GM12878 (cell line): ENCODE measurements at regions not wholly inside any gene's neighbourhood (a gene's known extent, or its start where the extent isn't known, plus 50 kb on each side); places are given as distances from the start of the nearest gene placed in this dataset.

ENCODE experiments used
- CREB1 ChIP-seq: IDR thresholded peaks from 2 replicates; pipeline ENCODE4 v1.6.1; 2012; ENCODE audit warnings: low read depth, mild to moderate bottlenecking, inconsistent platforms
- FOXM1 ChIP-seq: IDR thresholded peaks from 2 replicates; pipeline ENCODE4 v1.6.1; 2012; ENCODE audit warnings: low read depth, mild to moderate bottlenecking, inconsistent platforms, low read length, moderate library complexity
- IKZF2 ChIP-seq, 2 experiments: fragments of 450-650 bp; IDR thresholded peaks; 2 replicates each; pipeline ENCODE4 v1.6.1; 2017; ENCODE audit warnings: mild to moderate bottlenecking in 2 of 2, moderate library complexity in 2 of 2
- JUND ChIP-seq: IDR thresholded peaks from 2 replicates; pipeline ENCODE4 v1.6.1; 2012; ENCODE audit warnings: low read depth, mild to moderate bottlenecking, low read length, improper control_type of control experiment, moderate library complexity
- NFIC ChIP-seq: IDR thresholded peaks from 2 replicates; pipeline ENCODE4 v1.6.1; 2012; ENCODE audit warnings: low read depth, mild to moderate bottlenecking, inconsistent platforms, low read length, moderate library complexity
- POLR2A ChIP-seq: IDR thresholded peaks from 2 replicates; pipeline ENCODE4 v1.6.1; 2011; ENCODE audit warnings: low read depth, mild to moderate bottlenecking, low read length
- POLR2AphosphoS5 ChIP-seq: IDR thresholded peaks from 2 replicates; pipeline ENCODE4 v1.6.1; 2011; ENCODE audit warnings: mild to moderate bottlenecking, low read length, inconsistent platforms
- RAD21 ChIP-seq: IDR thresholded peaks from 2 replicates; pipeline ENCODE4 v1.6.1; 2011; ENCODE audit warnings: mild to moderate bottlenecking, low read depth, low read length, moderate library complexity; ENCODE audit not compliant: insufficient read depth
- YY1 ChIP-seq: IDR thresholded peaks from 2 replicates; pipeline ENCODE4 v1.6.1; 2011; ENCODE audit warnings: low read depth, mild to moderate bottlenecking, low read length
- ZBED1 ChIP-seq: IDR thresholded peaks from 2 replicates; pipeline ENCODE4 v1.6.1; 2016; ENCODE audit warnings: borderline replicate concordance
- TF ChIP-seq, protein P1 (sequence below), 3 experiments: IDR thresholded peaks in 2 of 3; conservative IDR thresholded peaks in 1 of 3; 2 replicates each; pipeline ENCODE4 v1.5.1; 2011; ENCODE audit warnings: low read depth in 3 of 3, low read length in 3 of 3, mild to moderate bottlenecking in 3 of 3, control low read depth in 2 of 3, moderate library complexity in 2 of 3, inconsistent platforms in 1 of 3, mixed read lengths in 1 of 3; ENCODE audit not compliant: control insufficient read depth in 2 of 3, insufficient read depth in 1 of 3; ENCODE audit errors: extremely low read depth in 1 of 3
- TF ChIP-seq, protein P2 (sequence below): IDR thresholded peaks from 2 replicates; pipeline ENCODE4 v1.6.1; 2012; ENCODE audit warnings: low read depth, low read length, improper control_type of control experiment
- TF ChIP-seq, protein P3 (sequence below): IDR thresholded peaks from 2 replicates; pipeline ENCODE4 v1.6.1; 2012; ENCODE audit warnings: mild to moderate bottlenecking, low read depth, low read length

DNA sequence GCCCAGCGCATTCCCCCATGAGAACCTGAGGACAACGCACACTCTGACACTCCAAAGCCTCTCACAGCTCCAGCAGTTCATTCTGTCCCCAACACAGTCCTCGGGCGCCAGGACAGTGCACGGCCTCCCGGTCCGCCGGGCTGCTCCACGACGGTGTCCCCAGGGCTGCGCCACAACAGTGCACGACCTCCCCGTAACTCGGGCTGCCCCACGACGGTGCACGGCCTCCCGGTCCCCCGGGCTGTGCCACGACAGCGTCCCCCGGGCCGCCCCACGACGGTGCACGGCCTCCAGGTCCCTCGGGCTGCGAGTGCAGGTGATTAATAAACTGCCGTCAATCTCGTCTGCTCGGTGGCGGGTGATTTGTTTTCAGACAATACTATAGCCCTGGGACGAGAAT is 585.1 kb upstream of the FRG1 start:
- TF ChIP-seq, protein P1, sequence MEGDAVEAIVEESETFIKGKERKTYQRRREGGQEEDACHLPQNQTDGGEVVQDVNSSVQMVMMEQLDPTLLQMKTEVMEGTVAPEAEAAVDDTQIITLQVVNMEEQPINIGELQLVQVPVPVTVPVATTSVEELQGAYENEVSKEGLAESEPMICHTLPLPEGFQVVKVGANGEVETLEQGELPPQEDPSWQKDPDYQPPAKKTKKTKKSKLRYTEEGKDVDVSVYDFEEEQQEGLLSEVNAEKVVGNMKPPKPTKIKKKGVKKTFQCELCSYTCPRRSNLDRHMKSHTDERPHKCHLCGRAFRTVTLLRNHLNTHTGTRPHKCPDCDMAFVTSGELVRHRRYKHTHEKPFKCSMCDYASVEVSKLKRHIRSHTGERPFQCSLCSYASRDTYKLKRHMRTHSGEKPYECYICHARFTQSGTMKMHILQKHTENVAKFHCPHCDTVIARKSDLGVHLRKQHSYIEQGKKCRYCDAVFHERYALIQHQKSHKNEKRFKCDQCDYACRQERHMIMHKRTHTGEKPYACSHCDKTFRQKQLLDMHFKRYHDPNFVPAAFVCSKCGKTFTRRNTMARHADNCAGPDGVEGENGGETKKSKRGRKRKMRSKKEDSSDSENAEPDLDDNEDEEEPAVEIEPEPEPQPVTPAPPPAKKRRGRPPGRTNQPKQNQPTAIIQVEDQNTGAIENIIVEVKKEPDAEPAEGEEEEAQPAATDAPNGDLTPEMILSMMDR (IDR thresholded peaks at IDR 0.05 in 2 of 3, conservative IDR thresholded peaks at IDR 0.05 in 1 of 3; ENCODE audit: control insufficient read depth in 2 of 3, extremely low read depth in 1 of 3, insufficient read depth in 1 of 3, low read depth in 3 of 3, low read length in 3 of 3) = no peak
- no peak for TF ChIP-seq YY1
- no peak for TF ChIP-seq POLR2A
- TF ChIP-seq CREB1 = no peak
- TF ChIP-seq POLR2AphosphoS5 = no peak
- TF ChIP-seq NFIC = no peak
- TF ChIP-seq, protein P2, sequence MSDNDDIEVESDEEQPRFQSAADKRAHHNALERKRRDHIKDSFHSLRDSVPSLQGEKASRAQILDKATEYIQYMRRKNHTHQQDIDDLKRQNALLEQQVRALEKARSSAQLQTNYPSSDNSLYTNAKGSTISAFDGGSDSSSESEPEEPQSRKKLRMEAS = no peak
- no peak for TF ChIP-seq ZBED1
- no peak for TF ChIP-seq IKZF2 (IDR thresholded peaks at IDR 0.05)
- TF ChIP-seq RAD21 = no peak
- TF ChIP-seq JUND = no peak
- TF ChIP-seq FOXM1 = no peak
- TF ChIP-seq, protein P3, sequence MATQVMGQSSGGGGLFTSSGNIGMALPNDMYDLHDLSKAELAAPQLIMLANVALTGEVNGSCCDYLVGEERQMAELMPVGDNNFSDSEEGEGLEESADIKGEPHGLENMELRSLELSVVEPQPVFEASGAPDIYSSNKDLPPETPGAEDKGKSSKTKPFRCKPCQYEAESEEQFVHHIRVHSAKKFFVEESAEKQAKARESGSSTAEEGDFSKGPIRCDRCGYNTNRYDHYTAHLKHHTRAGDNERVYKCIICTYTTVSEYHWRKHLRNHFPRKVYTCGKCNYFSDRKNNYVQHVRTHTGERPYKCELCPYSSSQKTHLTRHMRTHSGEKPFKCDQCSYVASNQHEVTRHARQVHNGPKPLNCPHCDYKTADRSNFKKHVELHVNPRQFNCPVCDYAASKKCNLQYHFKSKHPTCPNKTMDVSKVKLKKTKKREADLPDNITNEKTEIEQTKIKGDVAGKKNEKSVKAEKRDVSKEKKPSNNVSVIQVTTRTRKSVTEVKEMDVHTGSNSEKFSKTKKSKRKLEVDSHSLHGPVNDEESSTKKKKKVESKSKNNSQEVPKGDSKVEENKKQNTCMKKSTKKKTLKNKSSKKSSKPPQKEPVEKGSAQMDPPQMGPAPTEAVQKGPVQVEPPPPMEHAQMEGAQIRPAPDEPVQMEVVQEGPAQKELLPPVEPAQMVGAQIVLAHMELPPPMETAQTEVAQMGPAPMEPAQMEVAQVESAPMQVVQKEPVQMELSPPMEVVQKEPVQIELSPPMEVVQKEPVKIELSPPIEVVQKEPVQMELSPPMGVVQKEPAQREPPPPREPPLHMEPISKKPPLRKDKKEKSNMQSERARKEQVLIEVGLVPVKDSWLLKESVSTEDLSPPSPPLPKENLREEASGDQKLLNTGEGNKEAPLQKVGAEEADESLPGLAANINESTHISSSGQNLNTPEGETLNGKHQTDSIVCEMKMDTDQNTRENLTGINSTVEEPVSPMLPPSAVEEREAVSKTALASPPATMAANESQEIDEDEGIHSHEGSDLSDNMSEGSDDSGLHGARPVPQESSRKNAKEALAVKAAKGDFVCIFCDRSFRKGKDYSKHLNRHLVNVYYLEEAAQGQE = no peak
